HG02970 (cell line): ENCODE measurements at regions not wholly inside any gene's neighbourhood (a gene's known extent, or its start where the extent isn't known, plus 50 kb on each side); places are given as distances from the start of the nearest gene placed in this dataset.
"Not testable (repeated sequence)": the region's sequence is repeated elsewhere in the genome, so short reads cannot be mapped to it uniquely, and the experiment has no call there.

Experiments
- ATAC-seq: cut with Tn5 transposase; IDR thresholded peaks from one replicate; pipeline ENCODE4 v1.9.1; 2021; ENCODE audit warnings: mild to moderate bottlenecking, moderate library complexity, moderate number of reproducible peaks; ENCODE audit not compliant: unreplicated experiment, low FRiP score

GRCh38 chr13:30520571-30520970 lies 54.8 kb upstream of the HMGB1 start:
- no peak for ATAC-seq

GRCh38 chr13:30523211-30523610 lies 57.5 kb upstream of the HMGB1 start:
- no peak for ATAC-seq

GRCh38 chr13:30523817-30524216 lies 58.1 kb upstream of the HMGB1 start:
- not testable (repeated sequence) for ATAC-seq

GRCh38 chr13:30525212-30525611 lies 59.5 kb upstream of the HMGB1 start:
- not testable (repeated sequence) for ATAC-seq

GRCh38 chr13:30526612-30527495 lies 61.1 kb upstream of the HMGB1 start:
- no peak for ATAC-seq

- peak; percentile 49 for ATAC-seq
These were observed 63.5 kb upstream of the HMGB1 start for GRCh38 chr13:30529085-30529834.

GRCh38 chr13:30535046-30535445 lies 69.3 kb upstream of the HMGB1 start:
- no peak for ATAC-seq

- ATAC-seq, result no peak
These were observed 72.4 kb upstream of the USPL1 start for GRCh38 chr13:30545320-30545719.

- ATAC-seq, result not testable (repeated sequence)
These were observed 69.7 kb upstream of the USPL1 start for GRCh38 chr13:30548046-30548445.

- ATAC-seq, result no peak
These were observed 66.5 kb upstream of the USPL1 start for GRCh38 chr13:30551189-30551588.

GRCh38 chr13:30552567-30552966 lies 65.2 kb upstream of the USPL1 start:
- ATAC-seq, result no peak

GRCh38 chr13:30559274-30559673 lies 58.4 kb upstream of the USPL1 start:
- no peak for ATAC-seq

- no peak for ATAC-seq
These were observed 57.5 kb upstream of the USPL1 start for GRCh38 chr13:30560212-30560611.

GRCh38 chr13:30561511-30561910 lies 56.2 kb upstream of the USPL1 start:
- no peak for ATAC-seq

- ATAC-seq, result no peak
These were observed 53.2 kb upstream of the USPL1 start for GRCh38 chr13:30564489-30564888.

- ATAC-seq, result no peak
These were observed 52.1 kb upstream of the USPL1 start for GRCh38 chr13:30565658-30566057.

GRCh38 chr13:30567072-30567471 lies 50.6 kb upstream of the USPL1 start:
- no peak for ATAC-seq
